Progenitor cell of endocrine pancreas (in vitro differentiated cells): ENCODE measurements at regions not wholly inside any gene's neighbourhood (a gene's known extent, or its start where the extent isn't known, plus 50 kb on each side); places are given as distances from the start of the nearest gene placed in this dataset.

Experiments
- DNase-seq: peaks from one replicate; pipeline ENCODE4 v3.0.0; 2021; ENCODE audit warnings: low spot score; ENCODE audit not compliant: unreplicated experiment
- H3K27ac Mint-ChIP-seq: 2 replicates; pipeline ENCODE4 v1.8.0; 2021; ENCODE audit warnings: mild to moderate bottlenecking, moderate library complexity, mixed read lengths
- H3K27me3 Mint-ChIP-seq: 2 replicates; pipeline ENCODE4 v1.8.0; 2021; ENCODE audit warnings: mixed read lengths
- H3K36me3 Mint-ChIP-seq: 2 replicates; pipeline ENCODE4 v1.8.0; 2022; ENCODE audit warnings: mixed read lengths; ENCODE audit not compliant: insufficient read depth
- H3K4me1 Mint-ChIP-seq: 2 replicates; pipeline ENCODE4 v1.8.0; 2021; ENCODE audit warnings: low read depth, mixed read lengths
- H3K4me3 Mint-ChIP-seq: 2 replicates; pipeline ENCODE4 v1.8.0; 2021; ENCODE audit warnings: low read depth, mild to moderate bottlenecking, moderate library complexity, mixed read lengths
- H3K9me3 Mint-ChIP-seq: 2 replicates; pipeline ENCODE4 v1.8.0; 2021; ENCODE audit warnings: low read depth, mixed read lengths
- TF ChIP-seq, protein P1 (sequence below): fragments of 200-600 bp; sonication (generic); IDR thresholded peaks from one replicate; pipeline ENCODE4 v1.5.0; 2021; ENCODE audit warnings: antibody characterized with exemption, mild to moderate bottlenecking; ENCODE audit not compliant: unreplicated experiment

DNA sequence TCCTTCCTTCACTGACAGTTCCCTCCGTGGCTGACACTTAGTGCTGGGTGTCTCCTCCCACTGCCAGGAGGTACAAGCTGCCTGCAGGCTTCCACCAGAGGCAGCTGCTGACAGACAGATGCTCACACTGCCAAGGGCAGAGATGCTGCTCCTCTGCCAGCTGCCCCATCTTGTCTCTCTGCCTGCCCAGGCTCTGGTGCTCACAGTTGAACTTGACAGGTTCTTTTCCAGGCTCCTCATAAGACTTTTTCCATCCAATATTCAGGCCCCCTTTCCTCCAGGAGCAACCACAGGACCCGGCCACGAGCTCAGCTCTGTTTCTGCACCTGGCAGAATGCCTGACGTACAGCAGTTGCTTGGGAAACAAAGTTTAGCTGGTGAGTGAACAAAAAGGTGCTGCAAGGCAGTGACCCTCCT, 79.8 kb downstream of the PSMB1 start:
- peaks cover 10% of the 10 kb centered on the region for H3K27me3 Mint-ChIP-seq
- H3K27ac Mint-ChIP-seq: no peak overlapping the region
- no peak overlapping the region for H3K4me3 Mint-ChIP-seq
- H3K9me3 Mint-ChIP-seq: no peaks in the 10 kb centered on the region
- peaks cover 9% of the 10 kb centered on the region for H3K4me1 Mint-ChIP-seq
- no peak for DNase-seq
- TF ChIP-seq, protein P1, sequence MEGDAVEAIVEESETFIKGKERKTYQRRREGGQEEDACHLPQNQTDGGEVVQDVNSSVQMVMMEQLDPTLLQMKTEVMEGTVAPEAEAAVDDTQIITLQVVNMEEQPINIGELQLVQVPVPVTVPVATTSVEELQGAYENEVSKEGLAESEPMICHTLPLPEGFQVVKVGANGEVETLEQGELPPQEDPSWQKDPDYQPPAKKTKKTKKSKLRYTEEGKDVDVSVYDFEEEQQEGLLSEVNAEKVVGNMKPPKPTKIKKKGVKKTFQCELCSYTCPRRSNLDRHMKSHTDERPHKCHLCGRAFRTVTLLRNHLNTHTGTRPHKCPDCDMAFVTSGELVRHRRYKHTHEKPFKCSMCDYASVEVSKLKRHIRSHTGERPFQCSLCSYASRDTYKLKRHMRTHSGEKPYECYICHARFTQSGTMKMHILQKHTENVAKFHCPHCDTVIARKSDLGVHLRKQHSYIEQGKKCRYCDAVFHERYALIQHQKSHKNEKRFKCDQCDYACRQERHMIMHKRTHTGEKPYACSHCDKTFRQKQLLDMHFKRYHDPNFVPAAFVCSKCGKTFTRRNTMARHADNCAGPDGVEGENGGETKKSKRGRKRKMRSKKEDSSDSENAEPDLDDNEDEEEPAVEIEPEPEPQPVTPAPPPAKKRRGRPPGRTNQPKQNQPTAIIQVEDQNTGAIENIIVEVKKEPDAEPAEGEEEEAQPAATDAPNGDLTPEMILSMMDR: no peak
- no peaks in the 10 kb centered on the region for H3K36me3 Mint-ChIP-seq

DNA sequence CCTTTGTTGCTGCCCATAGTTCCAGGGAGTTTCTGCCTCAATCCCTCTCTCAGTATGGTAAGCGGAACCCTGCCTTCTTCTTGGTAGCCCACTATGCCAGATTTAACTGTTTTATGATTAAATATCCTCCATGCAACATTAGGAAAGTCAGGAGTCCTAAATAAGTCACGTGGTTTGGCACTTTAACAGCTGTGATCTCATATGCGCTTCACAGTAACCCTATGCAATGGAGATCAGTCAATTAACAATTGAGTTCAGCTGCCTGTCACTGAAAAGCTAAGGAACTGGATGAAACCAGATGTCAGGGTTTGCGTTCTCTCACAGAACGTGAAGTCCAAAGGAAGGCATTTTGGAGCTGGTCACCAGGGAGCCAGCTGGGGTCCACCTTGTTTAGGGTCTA, 81.6 kb downstream of the PSMB1 start:
- Mint-ChIP-seq H3K27me3 (peaks cover 8% of the 10 kb centered on the region), H3K4me3 (no peak overlapping the region), H3K4me1 (peaks cover 9% of the 10 kb centered on the region), H3K9me3 (no peaks in the 10 kb centered on the region), H3K27ac (no peak overlapping the region), H3K36me3 (no peaks in the 10 kb centered on the region)
- TF ChIP-seq, protein P1: no peak
- no peak for DNase-seq

DNA sequence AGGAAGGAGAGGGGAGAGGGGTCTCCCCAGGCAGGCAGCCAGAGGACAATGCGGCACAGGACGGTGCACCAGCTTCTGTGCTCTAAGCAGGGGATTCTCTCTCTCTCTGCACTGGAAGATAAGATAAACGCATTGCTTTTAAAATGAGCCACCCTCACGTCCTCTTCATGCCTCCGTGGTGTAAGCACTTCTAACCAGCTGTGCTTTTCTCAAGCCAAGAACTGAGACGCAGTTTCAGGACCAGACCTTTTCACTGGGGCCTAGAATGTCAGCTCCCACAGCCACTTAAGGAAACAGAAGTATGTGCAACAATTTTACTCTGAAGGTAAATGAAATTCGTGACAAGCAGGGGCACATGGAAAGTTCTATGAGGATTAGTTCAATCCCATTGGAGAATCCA, 82.4 kb downstream of the PSMB1 start:
- Mint-ChIP-seq H3K27ac (no peak overlapping the region), H3K36me3 (no peaks in the 10 kb centered on the region), H3K9me3 (no peaks in the 10 kb centered on the region), H3K27me3 (peaks cover 8% of the 10 kb centered on the region), H3K4me3 (no peak overlapping the region), H3K4me1 (peaks cover 9% of the 10 kb centered on the region)
- DNase-seq: no peak
- TF ChIP-seq, protein P1: no peak

DNA sequence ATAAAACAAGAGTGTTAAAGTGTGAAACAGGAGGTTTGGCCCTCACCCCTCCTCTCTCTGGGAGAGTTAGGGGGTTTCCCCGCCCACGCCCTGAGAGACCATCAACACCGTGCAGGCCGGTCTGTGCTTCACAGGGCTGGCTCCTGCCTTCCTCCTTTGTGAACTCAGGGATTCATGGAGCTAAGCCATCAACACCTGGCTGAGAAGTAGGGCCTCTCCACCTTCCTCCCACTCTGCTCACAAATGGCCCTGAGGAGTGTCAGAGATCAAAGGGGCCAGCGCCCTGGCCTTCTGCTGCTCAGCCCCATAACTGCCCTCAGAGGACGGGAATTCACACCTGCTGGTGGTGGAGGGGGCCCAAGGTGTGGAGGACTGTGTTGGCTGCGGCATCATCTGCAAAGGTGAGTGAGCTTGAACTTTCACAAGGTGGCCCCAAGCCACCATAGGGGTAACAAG, 88.6 kb downstream of the PSMB1 start:
- TF ChIP-seq, protein P1: no peak
- DNase-seq: no peak
- H3K9me3 Mint-ChIP-seq: no peaks in the 10 kb centered on the region
- no peaks in the 10 kb centered on the region for H3K36me3 Mint-ChIP-seq
- no peak overlapping the region for H3K4me3 Mint-ChIP-seq
- peaks cover 4% of the 10 kb centered on the region for H3K4me1 Mint-ChIP-seq
- H3K27ac Mint-ChIP-seq: no peak overlapping the region
- peaks cover 8% of the 10 kb centered on the region for H3K27me3 Mint-ChIP-seq

DNA sequence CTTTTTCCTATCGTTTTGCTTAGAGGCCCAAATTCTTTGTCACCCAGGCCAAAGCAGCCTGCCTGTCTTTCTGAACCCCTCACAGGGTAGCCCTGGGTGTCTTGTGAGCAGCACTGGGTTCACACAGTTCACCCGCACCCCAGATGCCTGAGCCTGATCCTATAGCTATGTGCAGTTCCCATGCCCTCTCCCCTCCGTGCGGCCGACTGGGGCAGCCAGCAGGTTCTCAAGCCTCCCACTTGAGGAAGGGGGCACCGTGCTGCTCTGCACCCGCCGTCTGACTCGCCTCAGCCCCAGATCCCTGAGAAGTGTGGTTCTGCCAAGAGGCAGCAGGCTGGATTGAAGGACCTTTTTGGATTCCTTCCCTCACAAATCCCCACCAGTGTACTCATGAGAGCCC, 89.0 kb downstream of the PSMB1 start:
- peak overlapping the region; percentile 57 for H3K27ac Mint-ChIP-seq
- TF ChIP-seq, protein P1: no peak
- H3K27me3 Mint-ChIP-seq: peaks cover 9% of the 10 kb centered on the region
- no peak for DNase-seq
- no peaks in the 10 kb centered on the region for H3K9me3 Mint-ChIP-seq
- peaks cover 4% of the 10 kb centered on the region for H3K4me1 Mint-ChIP-seq
- H3K4me3 Mint-ChIP-seq: no peak overlapping the region
- no peaks in the 10 kb centered on the region for H3K36me3 Mint-ChIP-seq
